Neural progenitor cell (in vitro differentiated cells): ENCODE measurements at regions not wholly inside any gene's neighbourhood (a gene's known extent, or its start where the extent isn't known, plus 50 kb on each side); places are given as distances from the start of the nearest gene placed in this dataset.

ENCODE experiments used
- DNase-seq: peaks from one replicate; pipeline ENCODE4 v3.0.0-alpha.2; 2016; ENCODE audit warnings: low spot score
- H2AFZ ChIP-seq: fragments of 200-600 bp; sonication (generic); replicated peaks from 2 replicates; pipeline ENCODE4 v1.6.1; 2016; ENCODE audit warnings: antibody characterized with exemption
- H3F3A ChIP-seq: fragments of 200-600 bp; sonication (generic); 2 replicates; pipeline ENCODE4 v1.6.1; 2016; ENCODE audit warnings: antibody characterized with exemption, low read depth
- H3K27ac ChIP-seq: fragments of 200-600 bp; sonication (generic); 2 replicates; pipeline ENCODE4 v1.5.1; 2016; ENCODE audit warnings: mild to moderate bottlenecking
- H3K27me3 ChIP-seq: fragments of 200-600 bp; sonication (generic); 2 replicates; pipeline ENCODE4 v1.6.1; 2016; ENCODE audit warnings: mild to moderate bottlenecking, moderate library complexity
- H3K36me3 ChIP-seq: fragments of 200-600 bp; sonication (generic); 2 replicates; pipeline ENCODE4 v1.5.1; 2016
- H3K4me1 ChIP-seq: fragments of 200-600 bp; sonication (generic); 2 replicates; pipeline ENCODE4 v1.6.1; 2016; ENCODE audit warnings: mixed run types
- H3K4me2 ChIP-seq: fragments of 200-600 bp; sonication (generic); 2 replicates; pipeline ENCODE4 v1.6.1; 2016
- H3K4me3 ChIP-seq: fragments of 200-600 bp; sonication (generic); 2 replicates; pipeline ENCODE4 v1.5.1; 2016
- H3K79me2 ChIP-seq: fragments of 200-600 bp; sonication (generic); 2 replicates; pipeline ENCODE4 v1.6.1; 2016; ENCODE audit warnings: low read depth
- H3K9ac ChIP-seq: fragments of 200-600 bp; sonication (generic); 2 replicates; pipeline ENCODE4 v1.6.1; 2016
- H3K9me3 ChIP-seq: fragments of 200-600 bp; sonication (generic); 2 replicates; pipeline ENCODE4 v1.5.1; 2016; ENCODE audit warnings: low read depth
- H4K20me1 ChIP-seq: fragments of 200-600 bp; sonication (generic); 2 replicates; pipeline ENCODE4 v1.6.1; 2016; ENCODE audit warnings: low read depth
- H3K27ac Mint-ChIP-seq: 3 replicates; pipeline ENCODE4 v1.8.0; 2021; ENCODE audit warnings: mixed read lengths
- H3K27me3 Mint-ChIP-seq: 2 replicates; pipeline ENCODE4 v1.8.0; 2022; ENCODE audit warnings: low read depth, mild to moderate bottlenecking, inconsistent platforms, moderate library complexity, mixed read lengths; ENCODE audit not compliant: insufficient read depth
- H3K36me3 Mint-ChIP-seq: 3 replicates; pipeline ENCODE4 v1.8.0; 2021; ENCODE audit warnings: mixed read lengths
- H3K4me1 Mint-ChIP-seq: 3 replicates; pipeline ENCODE4 v1.8.0; 2021; ENCODE audit warnings: mixed read lengths
- H3K4me3 Mint-ChIP-seq: 3 replicates; pipeline ENCODE4 v1.8.0; 2021; ENCODE audit warnings: mild to moderate bottlenecking, moderate library complexity, mixed read lengths
- H3K9me3 Mint-ChIP-seq: 3 replicates; pipeline ENCODE4 v1.8.0; 2020; ENCODE audit warnings: mixed read lengths
- EZH2 ChIP-seq: fragments of 200-600 bp; sonication (generic); IDR thresholded peaks from 2 replicates; pipeline ENCODE4 v1.6.1; 2017; ENCODE audit warnings: antibody characterized with exemption, mild to moderate bottlenecking, moderate library complexity
- EZH2phosphoT487 ChIP-seq: fragments of 200-600 bp; sonication (generic); IDR thresholded peaks from 2 replicates; pipeline ENCODE4 v1.6.1; 2017; ENCODE audit warnings: antibody characterized with exemption
- TF ChIP-seq, protein P1 (sequence below): fragments of 200-600 bp; sonication (generic); IDR thresholded peaks from 2 replicates; pipeline ENCODE4 v1.5.1; 2017; ENCODE audit warnings: antibody characterized with exemption, mild to moderate bottlenecking

DNA sequence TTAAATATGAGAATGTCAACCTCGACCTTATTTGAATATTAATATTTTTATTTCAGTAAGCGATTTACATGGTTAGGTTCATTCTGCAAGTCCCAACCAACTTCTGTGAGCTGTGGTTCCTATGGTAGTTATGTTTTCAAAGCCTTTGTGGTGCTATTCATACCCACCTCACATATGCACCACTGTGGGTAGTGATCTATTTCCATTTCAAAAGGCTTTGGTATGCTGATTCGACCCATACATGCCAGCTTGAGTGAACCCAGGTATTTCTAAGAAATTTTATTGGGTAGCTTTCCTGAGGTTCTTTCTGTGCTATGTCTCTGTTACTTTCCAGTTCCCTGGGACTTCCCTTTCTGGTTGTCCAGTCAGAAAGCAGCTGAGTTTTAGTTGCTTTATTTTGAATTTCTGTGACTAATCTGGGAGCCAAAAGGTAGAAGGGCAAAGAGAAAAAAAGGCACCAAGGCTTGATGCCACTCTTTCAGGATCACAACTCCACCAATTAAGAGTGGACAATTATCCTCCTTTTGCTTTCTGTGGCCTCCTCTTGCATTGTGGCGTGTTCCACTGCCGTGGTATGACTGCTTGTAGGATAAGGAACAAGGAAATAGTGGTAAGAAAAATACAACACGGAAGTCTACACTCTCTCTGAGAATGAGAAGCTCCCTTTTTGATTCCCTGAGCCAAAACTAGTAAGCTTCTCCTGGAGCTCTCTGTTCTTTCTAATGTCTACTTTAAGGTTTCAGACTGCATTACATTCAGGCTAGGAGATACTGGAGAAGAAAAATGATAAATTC is 729.1 kb downstream of the NOVA1 start:
- no peak overlapping the region for H3K27ac ChIP-seq
- TF ChIP-seq EZH2phosphoT487 (no peak), EZH2 (no peak)
- TF ChIP-seq, protein P1, sequence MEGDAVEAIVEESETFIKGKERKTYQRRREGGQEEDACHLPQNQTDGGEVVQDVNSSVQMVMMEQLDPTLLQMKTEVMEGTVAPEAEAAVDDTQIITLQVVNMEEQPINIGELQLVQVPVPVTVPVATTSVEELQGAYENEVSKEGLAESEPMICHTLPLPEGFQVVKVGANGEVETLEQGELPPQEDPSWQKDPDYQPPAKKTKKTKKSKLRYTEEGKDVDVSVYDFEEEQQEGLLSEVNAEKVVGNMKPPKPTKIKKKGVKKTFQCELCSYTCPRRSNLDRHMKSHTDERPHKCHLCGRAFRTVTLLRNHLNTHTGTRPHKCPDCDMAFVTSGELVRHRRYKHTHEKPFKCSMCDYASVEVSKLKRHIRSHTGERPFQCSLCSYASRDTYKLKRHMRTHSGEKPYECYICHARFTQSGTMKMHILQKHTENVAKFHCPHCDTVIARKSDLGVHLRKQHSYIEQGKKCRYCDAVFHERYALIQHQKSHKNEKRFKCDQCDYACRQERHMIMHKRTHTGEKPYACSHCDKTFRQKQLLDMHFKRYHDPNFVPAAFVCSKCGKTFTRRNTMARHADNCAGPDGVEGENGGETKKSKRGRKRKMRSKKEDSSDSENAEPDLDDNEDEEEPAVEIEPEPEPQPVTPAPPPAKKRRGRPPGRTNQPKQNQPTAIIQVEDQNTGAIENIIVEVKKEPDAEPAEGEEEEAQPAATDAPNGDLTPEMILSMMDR: no peak
- peak overlapping the region; percentile 29 for H2AFZ ChIP-seq
- no peaks in the 10 kb centered on the region for H3K27me3 ChIP-seq
- no peaks in the 10 kb centered on the region for H3K4me1 ChIP-seq
- Mint-ChIP-seq H3K4me1 (no peaks in the 10 kb centered on the region), H3K4me3 (no peak overlapping the region), H3K36me3 (no peaks in the 10 kb centered on the region), H3K27ac (no peak overlapping the region), H3K9me3 (no peaks in the 10 kb centered on the region), H3K27me3 (no peaks in the 10 kb centered on the region)
- H3K79me2 ChIP-seq: no peaks in the 10 kb centered on the region
- H3K4me3 ChIP-seq: no peak overlapping the region
- H3K9ac ChIP-seq: no peak overlapping the region
- no peaks in the 10 kb centered on the region for H4K20me1 ChIP-seq
- no peaks in the 10 kb centered on the region for H3K9me3 ChIP-seq
- DNase-seq: no peak
- H3K36me3 ChIP-seq: no peaks in the 10 kb centered on the region
- H3F3A ChIP-seq: peaks cover 4% of the 10 kb centered on the region
- H3K4me2 ChIP-seq: no peak overlapping the region

DNA sequence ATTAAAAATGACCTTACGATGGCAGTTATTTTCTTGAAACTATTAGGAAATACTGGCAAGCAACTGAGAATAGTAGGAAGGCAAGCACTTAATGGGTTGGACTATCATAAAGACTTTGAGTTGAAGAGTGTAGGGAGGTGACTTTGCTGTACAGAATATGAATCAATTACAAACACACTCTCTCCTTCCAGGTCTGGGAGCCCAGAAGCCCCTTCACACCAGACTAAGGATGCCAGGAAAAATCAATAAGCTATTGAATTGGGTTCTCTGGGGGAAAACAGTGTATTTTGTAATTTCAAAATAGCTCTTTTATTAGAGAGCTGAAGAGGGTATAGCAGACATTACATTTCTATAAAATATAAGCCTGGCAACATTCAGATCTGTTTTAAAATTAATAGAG is 736.4 kb downstream of the NOVA1 start:
- H3K27me3 Mint-ChIP-seq: peaks cover 1% of the 10 kb centered on the region
- Histone ChIP-seq H3K36me3 (no peaks in the 10 kb centered on the region), H3K9ac (no peak overlapping the region), H4K20me1 (no peaks in the 10 kb centered on the region), H3K9me3 (no peaks in the 10 kb centered on the region), H3K4me1 (no peaks in the 10 kb centered on the region), H2AFZ (no peak overlapping the region), H3K4me2 (no peak overlapping the region), H3K4me3 (no peak overlapping the region), H3K27me3 (no peaks in the 10 kb centered on the region), H3F3A (peaks cover 4% of the 10 kb centered on the region), H3K27ac (no peak overlapping the region), H3K79me2 (no peaks in the 10 kb centered on the region)
- H3K36me3 Mint-ChIP-seq: no peaks in the 10 kb centered on the region
- H3K4me1 Mint-ChIP-seq: no peaks in the 10 kb centered on the region
- peaks cover 4% of the 10 kb centered on the region for H3K9me3 Mint-ChIP-seq
- no peak for DNase-seq
- no peak overlapping the region for H3K4me3 Mint-ChIP-seq
- no peak overlapping the region for H3K27ac Mint-ChIP-seq
- TF ChIP-seq EZH2phosphoT487 (no peak), EZH2 (no peak)
- TF ChIP-seq, protein P1: no peak

DNA sequence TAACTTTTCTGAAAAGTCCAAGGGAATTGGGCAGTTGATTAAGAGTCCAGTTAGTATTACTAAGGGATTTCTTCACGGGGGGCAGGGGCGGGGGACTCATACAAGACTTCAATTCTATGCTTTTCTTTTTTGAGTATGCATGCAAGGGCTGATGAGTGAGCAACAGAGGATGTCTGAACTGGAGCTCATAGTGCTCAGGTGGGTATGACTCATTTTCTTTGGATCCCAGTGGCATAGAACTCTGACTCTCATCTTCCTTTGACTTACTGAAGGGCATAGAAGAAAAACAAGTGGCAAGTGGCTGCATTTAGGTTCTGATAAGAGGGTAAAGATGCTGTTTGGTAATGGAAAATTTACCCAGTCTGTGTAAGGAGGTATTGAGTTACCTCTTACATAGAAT is 749.2 kb downstream of the NOVA1 start:
- no peaks in the 10 kb centered on the region for H3F3A ChIP-seq
- no peak for DNase-seq
- no peaks in the 10 kb centered on the region for H3K36me3 Mint-ChIP-seq
- no peaks in the 10 kb centered on the region for H3K9me3 ChIP-seq
- H4K20me1 ChIP-seq: no peaks in the 10 kb centered on the region
- H2AFZ ChIP-seq: no peak overlapping the region
- no peaks in the 10 kb centered on the region for H3K27me3 Mint-ChIP-seq
- no peak overlapping the region for H3K4me2 ChIP-seq
- peaks cover 5% of the 10 kb centered on the region for H3K4me1 Mint-ChIP-seq
- peaks cover 2% of the 10 kb centered on the region for H3K9me3 Mint-ChIP-seq
- TF ChIP-seq EZH2 (no peak), EZH2phosphoT487 (no peak)
- TF ChIP-seq, protein P1: no peak
- no peak overlapping the region for H3K4me3 ChIP-seq
- no peaks in the 10 kb centered on the region for H3K36me3 ChIP-seq
- H3K27me3 ChIP-seq: no peaks in the 10 kb centered on the region
- H3K27ac Mint-ChIP-seq: no peak overlapping the region
- H3K79me2 ChIP-seq: no peaks in the 10 kb centered on the region
- no peak overlapping the region for H3K4me3 Mint-ChIP-seq
- H3K9ac ChIP-seq: no peak overlapping the region
- no peak overlapping the region for H3K27ac ChIP-seq
- peaks cover 7% of the 10 kb centered on the region for H3K4me1 ChIP-seq
